ENCODE measurements at regions not wholly inside any gene's neighbourhood (a gene's known extent, or its start where the extent isn't known, plus 50 kb on each side); places are given as distances from the start of the nearest gene placed in this dataset.

DNA sequence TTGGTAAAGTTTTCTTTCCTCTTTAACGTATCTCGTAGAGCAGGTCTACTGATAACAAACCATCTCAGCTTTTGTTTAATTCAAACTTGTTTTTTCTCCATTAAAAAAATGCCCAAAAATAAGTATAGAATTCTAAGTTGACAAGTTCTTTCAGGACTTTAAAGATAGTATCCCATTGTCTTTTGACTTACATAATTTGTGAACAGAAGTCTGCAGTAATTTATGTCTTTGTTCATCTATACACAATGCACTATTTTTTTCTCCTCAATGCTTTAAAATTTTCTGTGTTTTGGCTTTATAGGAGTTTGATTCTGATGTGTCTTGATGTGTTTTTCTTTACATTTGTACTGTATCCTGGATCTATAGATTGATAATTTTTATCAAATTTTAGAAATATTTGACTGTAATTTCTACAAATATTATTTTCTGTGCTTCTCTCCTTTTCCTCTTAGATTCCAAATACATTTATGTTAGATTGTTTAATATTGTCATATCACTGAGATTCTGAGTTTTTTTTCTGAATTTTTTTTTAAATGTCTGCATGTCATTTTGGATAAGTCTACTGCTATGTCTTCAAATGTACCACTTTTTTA lies 143.3 kb downstream of the FTCDNL1 start:
- DNase-seq: no peak
- Histone ChIP-seq H3K9me3 (peaks cover 0 to 10% (median 1%) of the 10 kb centered on the region in 4 donors), H3K36me3 (no peaks in the 10 kb centered on the region), H3K4me1 (no peaks in the 10 kb centered on the region), H3K27ac (no peak overlapping the region), H3K4me3 (no peak overlapping the region), H3K27me3 (no peaks in the 10 kb centered on the region)
- TF ChIP-seq POLR2A (IDR thresholded peaks at IDR 0.05) (no peak), EP300 (IDR thresholded peaks at IDR 0.05) (no peak), POLR2AphosphoS5 (IDR thresholded peaks at IDR 0.05) (no peak)
- TF ChIP-seq, protein P1, sequence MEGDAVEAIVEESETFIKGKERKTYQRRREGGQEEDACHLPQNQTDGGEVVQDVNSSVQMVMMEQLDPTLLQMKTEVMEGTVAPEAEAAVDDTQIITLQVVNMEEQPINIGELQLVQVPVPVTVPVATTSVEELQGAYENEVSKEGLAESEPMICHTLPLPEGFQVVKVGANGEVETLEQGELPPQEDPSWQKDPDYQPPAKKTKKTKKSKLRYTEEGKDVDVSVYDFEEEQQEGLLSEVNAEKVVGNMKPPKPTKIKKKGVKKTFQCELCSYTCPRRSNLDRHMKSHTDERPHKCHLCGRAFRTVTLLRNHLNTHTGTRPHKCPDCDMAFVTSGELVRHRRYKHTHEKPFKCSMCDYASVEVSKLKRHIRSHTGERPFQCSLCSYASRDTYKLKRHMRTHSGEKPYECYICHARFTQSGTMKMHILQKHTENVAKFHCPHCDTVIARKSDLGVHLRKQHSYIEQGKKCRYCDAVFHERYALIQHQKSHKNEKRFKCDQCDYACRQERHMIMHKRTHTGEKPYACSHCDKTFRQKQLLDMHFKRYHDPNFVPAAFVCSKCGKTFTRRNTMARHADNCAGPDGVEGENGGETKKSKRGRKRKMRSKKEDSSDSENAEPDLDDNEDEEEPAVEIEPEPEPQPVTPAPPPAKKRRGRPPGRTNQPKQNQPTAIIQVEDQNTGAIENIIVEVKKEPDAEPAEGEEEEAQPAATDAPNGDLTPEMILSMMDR (IDR thresholded peaks at IDR 0.05): no peak
- intact Hi-C loops (cut with DNase I; ENCODE audit: low total_unique reads): loop anchor here (10.0 kb wide), 1 partner anchor 147 kb away; the partner anchor contains the start of gene FTCDNL1
- 87 to 100% (median 94%) methylated on average over 2 of the region's 2 CpGs for WGBS, 5 donors

DNA sequence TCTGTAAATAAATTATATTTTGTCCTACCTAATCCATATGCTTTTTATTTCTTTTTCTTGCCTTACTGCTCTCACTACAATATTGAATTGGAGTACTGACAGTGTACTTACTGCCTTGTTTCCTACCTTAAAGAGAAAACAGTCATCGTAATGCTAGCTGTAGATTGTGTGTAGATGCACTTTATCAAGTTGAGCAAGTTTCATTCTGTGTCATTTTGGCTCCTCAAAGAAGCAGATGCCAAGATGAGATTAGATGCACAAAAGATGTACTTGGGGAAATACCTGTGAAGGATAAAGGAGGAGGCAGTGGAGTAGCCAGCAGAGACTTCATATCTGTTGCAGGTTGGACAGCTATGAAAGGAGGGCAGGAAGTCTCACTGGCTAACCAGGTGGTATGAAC lies 145.5 kb downstream of the FTCDNL1 start:
- TF ChIP-seq POLR2AphosphoS5 (IDR thresholded peaks at IDR 0.05) (no peak), EP300 (IDR thresholded peaks at IDR 0.05) (no peak), POLR2A (IDR thresholded peaks at IDR 0.05) (no peak)
- TF ChIP-seq, protein P1 (IDR thresholded peaks at IDR 0.05): no peak
- peaks cover 0 to 10% (median 1%) of the 10 kb centered on the region in 4 donors for H3K9me3 ChIP-seq
- intact Hi-C loops (cut with DNase I; ENCODE audit: low total_unique reads): loop anchor here (10.0 kb wide), 1 partner anchor 149 kb away; the partner anchor contains the start of gene FTCDNL1

DNA sequence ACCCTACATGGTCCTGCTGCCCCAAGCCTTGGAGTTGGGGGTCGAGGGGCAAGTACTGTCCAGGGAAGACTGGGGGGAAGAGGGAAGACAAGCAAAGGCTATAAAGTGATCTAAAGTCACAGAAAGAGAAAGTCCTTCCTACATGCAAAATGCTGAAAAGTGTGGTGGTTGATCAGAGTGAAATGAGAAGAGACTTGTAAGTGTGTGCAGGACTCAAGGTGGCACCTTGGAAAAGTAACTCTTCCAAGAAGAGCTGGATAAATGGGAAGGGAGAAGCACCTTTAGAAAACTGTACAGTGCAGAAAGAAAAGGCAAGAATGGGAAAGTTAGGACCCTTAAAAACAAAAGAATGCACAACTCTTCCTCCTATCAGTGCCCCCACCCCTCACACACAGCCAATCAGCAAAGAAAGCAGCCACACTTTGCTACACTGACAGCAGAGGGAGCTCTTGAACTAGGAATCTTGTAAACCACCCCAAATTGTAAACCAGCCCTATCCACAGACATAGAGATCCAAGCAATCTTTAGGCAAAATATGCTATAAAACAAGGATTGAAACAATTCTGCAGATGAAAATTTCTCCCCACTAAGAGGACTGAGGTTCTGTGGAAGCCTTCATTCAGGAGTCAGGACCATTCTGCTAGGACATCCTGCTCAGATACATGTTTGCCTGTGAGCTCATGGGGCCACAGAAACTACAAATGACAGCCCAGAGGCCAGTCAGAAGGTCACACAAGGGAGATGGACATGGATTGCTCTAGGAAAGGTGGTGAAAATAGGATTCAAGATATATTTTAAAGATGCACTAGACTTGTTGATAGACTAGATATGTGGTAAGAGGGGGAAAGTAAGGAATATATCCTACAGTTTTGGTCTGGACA lies 146.4 kb downstream of the FTCDNL1 start:
- peak in 1 of 2 donors; percentile 46 for DNase-seq
- Histone ChIP-seq H3K27me3 (no peaks in the 10 kb centered on the region), H3K4me1 (no peaks in the 10 kb centered on the region), H3K36me3 (no peaks in the 10 kb centered on the region), H3K27ac (no peak overlapping the region), H3K4me3 (no peak overlapping the region), H3K9me3 (peaks cover 0 to 10% (median 1%) of the 10 kb centered on the region in 4 donors)
- intact Hi-C loops (cut with DNase I; ENCODE audit: low total_unique reads): loop anchor here (10.0 kb wide), 1 partner anchor 150 kb away; the partner anchor contains the start of gene FTCDNL1
- 52 to 79% (median 65%) methylated on average over 1 of the region's 1 CpG for WGBS, 5 donors
- no peak for TF ChIP-seq POLR2A (IDR thresholded peaks at IDR 0.05)
- TF ChIP-seq, protein P1 (IDR thresholded peaks at IDR 0.05): peak in 5 of 7 experiments; percentile 19 to 55 (median 48)

More for the DNA sequence above, 145.5 kb downstream of the FTCDNL1 start:
- no peaks in the 10 kb centered on the region for H3K4me1 ChIP-seq
- WGBS, 5 donors: 72 to 90% (median 83%) methylated on average over 1 of the region's 1 CpG
- no peaks in the 10 kb centered on the region for H3K27me3 ChIP-seq
- no peaks in the 10 kb centered on the region for H3K36me3 ChIP-seq
- no peak for DNase-seq
- H3K27ac ChIP-seq: no peak overlapping the region
- no peak overlapping the region for H3K4me3 ChIP-seq

DNA sequence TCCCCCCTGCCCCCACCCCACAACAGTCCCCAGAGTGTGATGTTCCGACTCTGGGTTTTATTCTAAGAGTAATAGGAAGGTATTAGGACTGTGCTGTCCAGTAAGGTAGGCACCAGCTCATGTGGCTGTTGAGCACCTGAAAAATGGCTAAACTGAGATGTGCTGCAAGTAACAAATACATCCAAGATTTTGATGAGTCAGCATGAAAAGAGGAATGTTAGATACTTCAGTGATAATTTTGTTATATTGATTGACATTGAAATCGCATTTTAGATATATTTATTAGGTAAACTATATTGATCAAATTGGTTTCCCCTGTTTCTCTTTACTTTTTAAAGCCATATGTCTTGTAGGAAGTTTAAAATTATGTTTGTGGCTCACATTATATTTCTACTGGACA lies 147.8 kb downstream of the FTCDNL1 start:
- Histone ChIP-seq H3K27me3 (no peaks in the 10 kb centered on the region), H3K9me3 (peaks cover 0 to 10% (median 1%) of the 10 kb centered on the region in 4 donors), H3K4me1 (no peaks in the 10 kb centered on the region), H3K27ac (no peak overlapping the region), H3K36me3 (no peaks in the 10 kb centered on the region), H3K4me3 (no peak overlapping the region)
- no peak for TF ChIP-seq POLR2A (IDR thresholded peaks at IDR 0.05)
- TF ChIP-seq, protein P1 (IDR thresholded peaks at IDR 0.05): no peak
- TF ChIP-seq POLR2AphosphoS5 (IDR thresholded peaks at IDR 0.05): no peak
- TF ChIP-seq EP300 (IDR thresholded peaks at IDR 0.05): no peak
- WGBS, 5 donors: 59 to 75% (median 65%) methylated on average over 2 of the region's 2 CpGs
- intact Hi-C loops (cut with DNase I; ENCODE audit: low total_unique reads): loop anchor here (10.0 kb wide), 1 partner anchor 152 kb away; the partner anchor contains the start of gene FTCDNL1
- no peak for DNase-seq

All from stomach (tissue), 8 donors.